H9 (cell line): ENCODE measurements at regions not wholly inside any gene's neighbourhood (a gene's known extent, or its start where the extent isn't known, plus 50 kb on each side); places are given as distances from the start of the nearest gene placed in this dataset.

Source experiments
- DNase-seq: peaks from one replicate; pipeline ENCODE4 v3.0.0-alpha.2; 2017
- H2AFZ ChIP-seq: one replicate; pipeline ENCODE4 v1.6.1; 2013; ENCODE audit warnings: mild to moderate bottlenecking, low read length, control low read depth, moderate library complexity
- H2AK5ac ChIP-seq: 2 replicates; pipeline ENCODE4 v1.6.1; 2013; ENCODE audit warnings: low read length, control low read depth, mixed read lengths; ENCODE audit not compliant: insufficient read length
- H2BK120ac ChIP-seq: one replicate; pipeline ENCODE4 v1.6.1; 2013; ENCODE audit warnings: low read depth, mild to moderate bottlenecking, low read length, control low read depth, inconsistent platforms; ENCODE audit not compliant: poor library complexity, severe bottlenecking
- H2BK12ac ChIP-seq: 2 replicates; pipeline ENCODE4 v1.6.1; 2013; ENCODE audit warnings: low read length, control low read depth, mixed read lengths, low read depth; ENCODE audit not compliant: insufficient read length
- H2BK15ac ChIP-seq: 2 replicates; pipeline ENCODE4 v1.6.1; 2013; ENCODE audit warnings: low read depth, low read length, control low read depth
- H2BK20ac ChIP-seq: one replicate; pipeline ENCODE4 v1.6.1; 2013; ENCODE audit warnings: low read depth, mild to moderate bottlenecking, low read length, control low read depth, inconsistent platforms; ENCODE audit not compliant: poor library complexity, severe bottlenecking
- H2BK5ac ChIP-seq: 2 replicates; pipeline ENCODE4 v1.6.1; 2013; ENCODE audit warnings: low read length, control low read depth, mixed read lengths; ENCODE audit not compliant: insufficient read length
- H3K14ac ChIP-seq: 2 replicates; pipeline ENCODE4 v1.6.1; 2013; ENCODE audit warnings: low read length, control low read depth; ENCODE audit not compliant: insufficient read depth
- H3K18ac ChIP-seq: 2 replicates; pipeline ENCODE4 v1.6.1; 2013; ENCODE audit warnings: low read depth, mild to moderate bottlenecking, mixed read lengths, low read length, control low read depth; ENCODE audit not compliant: insufficient read length
- H3K23ac ChIP-seq: 2 replicates; pipeline ENCODE4 v1.6.1; 2013; ENCODE audit warnings: low read length, control low read depth, mixed read lengths, low read depth; ENCODE audit not compliant: insufficient read length
- H3K23me2 ChIP-seq: 2 replicates; pipeline ENCODE4 v1.6.1; 2013; ENCODE audit warnings: low read depth, mild to moderate bottlenecking, mixed read lengths, low read length, control low read depth; ENCODE audit not compliant: insufficient read length, poor library complexity, severe bottlenecking
- H3K27ac ChIP-seq: 2 replicates; pipeline ENCODE4 v1.5.1; 2013; ENCODE audit warnings: low read length, control low read depth, mixed read lengths, low read depth; ENCODE audit not compliant: insufficient read length
- H3K27me3 ChIP-seq: 2 replicates; pipeline ENCODE4 v1.6.1; 2013; ENCODE audit warnings: low read length, control low read depth, inconsistent platforms; ENCODE audit not compliant: insufficient read depth
- H3K4ac ChIP-seq: 2 replicates; pipeline ENCODE4 v1.6.1; 2013; ENCODE audit warnings: low read depth, mild to moderate bottlenecking, control low read depth, inconsistent platforms, low read length, moderate library complexity
- H3K4me1 ChIP-seq: 2 replicates; pipeline ENCODE4 v1.6.1; 2013; ENCODE audit warnings: low read length, control low read depth, inconsistent platforms; ENCODE audit not compliant: insufficient read depth
- H3K4me2 ChIP-seq: 2 replicates; pipeline ENCODE4 v1.6.1; 2013; ENCODE audit warnings: low read length, control low read depth, mixed read lengths; ENCODE audit not compliant: insufficient read length, insufficient read depth
- H3K56ac ChIP-seq: 2 replicates; pipeline ENCODE4 v1.6.1; 2013; ENCODE audit warnings: low read depth, mild to moderate bottlenecking, mixed read lengths, low read length, control low read depth; ENCODE audit not compliant: insufficient read length
- H3K79me1 ChIP-seq: 2 replicates; pipeline ENCODE4 v1.6.1; 2013; ENCODE audit warnings: low read depth, mild to moderate bottlenecking, moderate library complexity, low read length, control low read depth, inconsistent platforms; ENCODE audit not compliant: insufficient read depth, poor library complexity, severe bottlenecking
- H3K79me2 ChIP-seq: 2 replicates; pipeline ENCODE4 v1.6.1; 2013; ENCODE audit warnings: low read length, control low read depth, inconsistent platforms; ENCODE audit not compliant: insufficient read depth
- H3K9ac ChIP-seq: 2 replicates; pipeline ENCODE4 v1.6.1; 2013; ENCODE audit warnings: low read length, control low read depth, mixed read lengths; ENCODE audit not compliant: insufficient read length; ENCODE audit errors: extremely low read depth
- H3K9me3 ChIP-seq: one replicate; pipeline ENCODE4 v1.6.1; 2013; ENCODE audit warnings: low read depth, low read length, inconsistent platforms; ENCODE audit not compliant: control insufficient read depth
- H3T11ph ChIP-seq: one replicate; pipeline ENCODE4 v1.6.1; 2013; ENCODE audit warnings: mild to moderate bottlenecking, low read length, control low read depth, inconsistent platforms
- H4K20me1 ChIP-seq: one replicate; pipeline ENCODE4 v1.6.1; 2013; ENCODE audit not compliant: control insufficient read depth, insufficient read length, insufficient read depth
- H4K5ac ChIP-seq: 2 replicates; pipeline ENCODE4 v1.6.1; 2013; ENCODE audit warnings: low read depth, mild to moderate bottlenecking, mixed read lengths, low read length, control low read depth; ENCODE audit not compliant: insufficient read length
- H4K8ac ChIP-seq: replicated peaks from 2 replicates; pipeline ENCODE4 v1.6.1; 2013; ENCODE audit warnings: low read length, control low read depth, mixed read lengths, low read depth; ENCODE audit not compliant: insufficient read length
- H4K91ac ChIP-seq: 2 replicates; pipeline ENCODE4 v1.6.1; 2013; ENCODE audit warnings: low read depth, mild to moderate bottlenecking, moderate library complexity, mixed read lengths, low read length, control low read depth; ENCODE audit not compliant: insufficient read length
- H3K27ac Mint-ChIP-seq, 3 experiments: 2 replicates in 2 of 3; 3 replicates in 1 of 3; pipeline ENCODE4 v1.8.0; 2020 to 2021; ENCODE audit warnings: mixed read lengths in 3 of 3, mild to moderate bottlenecking in 1 of 3, moderate library complexity in 1 of 3
- H3K27me3 Mint-ChIP-seq: 2 replicates; pipeline ENCODE4 v1.8.0; 2021; ENCODE audit warnings: low read depth, mild to moderate bottlenecking, moderate library complexity, mixed read lengths
- H3K36me3 Mint-ChIP-seq, 3 experiments: 2 replicates in 2 of 3; 3 replicates in 1 of 3; pipeline ENCODE4 v1.8.0; 2020 to 2021; ENCODE audit warnings: low read depth in 3 of 3, mixed read lengths in 3 of 3; ENCODE audit not compliant: insufficient read depth in 1 of 3
- H3K4me1 Mint-ChIP-seq, 2 experiments: 2 replicates each; pipeline ENCODE4 v1.8.0; 2020; ENCODE audit warnings: mixed read lengths in 2 of 2
- H3K4me3 Mint-ChIP-seq, 2 experiments: 2 replicates in 1 of 2; 3 replicates in 1 of 2; pipeline ENCODE4 v1.8.0; 2020 to 2021; ENCODE audit warnings: mild to moderate bottlenecking in 2 of 2, mixed read lengths in 2 of 2, moderate library complexity in 1 of 2
- H3K9me3 Mint-ChIP-seq, 2 experiments: 2 replicates in 1 of 2; 3 replicates in 1 of 2; pipeline ENCODE4 v1.8.0; 2020; ENCODE audit warnings: mild to moderate bottlenecking in 2 of 2, mixed read lengths in 2 of 2, moderate library complexity in 1 of 2
- CTCF ChIP-seq: fragments of 200-600 bp; sonication (generic); conservative IDR thresholded peaks from 3 replicates; pipeline ENCODE4 v1.8.0; 2021; ENCODE audit warnings: antibody characterized with exemption, mild to moderate bottlenecking
- WGBS: extraction: QIAGEN DNeasy Blood & Tissue Kit; methylation state at CpG from one replicate; pipeline ENCODE4 v1.1.7; 2013; ENCODE audit warnings: missing lambda C conversion rate, low lambda C conversion rate, mixed read lengths; ENCODE audit not compliant: insufficient read length; ENCODE audit errors: extremely low coverage; 5-methylcytosine and 5-hydroxymethylcytosine counted together

GRCh38 chr6:11486486-11486885 is 51.1 kb upstream of the TMEM170B start:
- TF ChIP-seq CTCF = no peak

More at GRCh38 chr6:11486486-11486885, 51.1 kb upstream of the TMEM170B start:
- no peaks in the 10 kb centered on the region for H3K9me3 ChIP-seq
- H2AK5ac ChIP-seq = no peak overlapping the region
- no CpG with 5 or more reads among the region's 7 CpGs for WGBS
- no peak overlapping the region for H3K9ac ChIP-seq
- H4K20me1 ChIP-seq = no peaks in the 10 kb centered on the region
- H3K4ac ChIP-seq = no peak overlapping the region
- no peak overlapping the region for H3K4me2 ChIP-seq
- H3T11ph ChIP-seq = no peak overlapping the region
- Mint-ChIP-seq H3K4me3 (no peak overlapping the region), H3K9me3 (no peaks in the 10 kb centered on the region), H3K36me3 (no peaks in the 10 kb centered on the region), H3K27ac (no peak overlapping the region), H3K27me3 (peaks cover 2% of the 10 kb centered on the region; the same call in 1 of the 2 replicates), H3K4me1 (peaks cover 15 to 16% of the 10 kb centered on the region in 2 experiments)
- H4K91ac ChIP-seq = no peak overlapping the region
- no peak overlapping the region for H2BK120ac ChIP-seq
- H2BK20ac ChIP-seq = no peak overlapping the region
- no peak overlapping the region for H4K5ac ChIP-seq
- H3K79me1 ChIP-seq = no peaks in the 10 kb centered on the region
- H3K14ac ChIP-seq = no peak overlapping the region
- H2AFZ ChIP-seq = no peak overlapping the region
- H2BK15ac ChIP-seq = no peak overlapping the region
- peaks cover 4% of the 10 kb centered on the region; the same call in 1 of the 2 replicates for H3K4me1 ChIP-seq
- no peak overlapping the region for H3K23ac ChIP-seq
- H3K23me2 ChIP-seq = no peaks in the 10 kb centered on the region
- H3K27ac ChIP-seq = no peak overlapping the region
- H3K56ac ChIP-seq = no peak overlapping the region
- no peak for DNase-seq
- no peak overlapping the region for H3K18ac ChIP-seq
- no peak overlapping the region for H2BK12ac ChIP-seq
- peaks cover 3% of the 10 kb centered on the region; the same call in 1 of the 2 replicates for H3K27me3 ChIP-seq
- no peak overlapping the region for H2BK5ac ChIP-seq
- H4K8ac ChIP-seq = no peak overlapping the region
- no peaks in the 10 kb centered on the region for H3K79me2 ChIP-seq
